ENCODE measurements at regions not wholly inside any gene's neighbourhood (a gene's known extent, or its start where the extent isn't known, plus 50 kb on each side); places are given as distances from the start of the nearest gene placed in this dataset.

GRCh38 chr7:40916813-40917212 lies 782.0 kb downstream of the SUGCT start:
- TF ChIP-seq, protein P1, sequence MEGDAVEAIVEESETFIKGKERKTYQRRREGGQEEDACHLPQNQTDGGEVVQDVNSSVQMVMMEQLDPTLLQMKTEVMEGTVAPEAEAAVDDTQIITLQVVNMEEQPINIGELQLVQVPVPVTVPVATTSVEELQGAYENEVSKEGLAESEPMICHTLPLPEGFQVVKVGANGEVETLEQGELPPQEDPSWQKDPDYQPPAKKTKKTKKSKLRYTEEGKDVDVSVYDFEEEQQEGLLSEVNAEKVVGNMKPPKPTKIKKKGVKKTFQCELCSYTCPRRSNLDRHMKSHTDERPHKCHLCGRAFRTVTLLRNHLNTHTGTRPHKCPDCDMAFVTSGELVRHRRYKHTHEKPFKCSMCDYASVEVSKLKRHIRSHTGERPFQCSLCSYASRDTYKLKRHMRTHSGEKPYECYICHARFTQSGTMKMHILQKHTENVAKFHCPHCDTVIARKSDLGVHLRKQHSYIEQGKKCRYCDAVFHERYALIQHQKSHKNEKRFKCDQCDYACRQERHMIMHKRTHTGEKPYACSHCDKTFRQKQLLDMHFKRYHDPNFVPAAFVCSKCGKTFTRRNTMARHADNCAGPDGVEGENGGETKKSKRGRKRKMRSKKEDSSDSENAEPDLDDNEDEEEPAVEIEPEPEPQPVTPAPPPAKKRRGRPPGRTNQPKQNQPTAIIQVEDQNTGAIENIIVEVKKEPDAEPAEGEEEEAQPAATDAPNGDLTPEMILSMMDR (IDR thresholded peaks at IDR 0.05), result no peak
- TF ChIP-seq POLR2A (IDR thresholded peaks at IDR 0.05), result no peak
